SU-DHL-6 (cell line): ENCODE measurements at regions not wholly inside any gene's neighbourhood (a gene's known extent, or its start where the extent isn't known, plus 50 kb on each side); places are given as distances from the start of the nearest gene placed in this dataset.

Experiments
- H2AFZ ChIP-seq: fragments of 200-600 bp; sonication (generic); 2 replicates; pipeline ENCODE4 v1.6.1; 2014; ENCODE audit warnings: low read depth, mild to moderate bottlenecking, moderate library complexity, mixed read lengths, antibody characterized with exemption, low read length; ENCODE audit not compliant: severe bottlenecking
- H3F3A ChIP-seq: fragments of 200-600 bp; shearing (Covaris generic); 2 replicates; pipeline ENCODE4 v1.6.0; 2016; ENCODE audit warnings: antibody characterized with exemption, mild to moderate bottlenecking; ENCODE audit not compliant: insufficient read depth
- H3K27ac ChIP-seq: fragments of 200-600 bp; sonication (generic); 2 replicates; pipeline ENCODE4 v1.5.1; 2016; ENCODE audit warnings: low read depth, mild to moderate bottlenecking, low read length, moderate library complexity, mixed read lengths
- H3K27me3 ChIP-seq: fragments of 200-600 bp; sonication (generic), shearing (Covaris generic); 2 replicates; pipeline ENCODE4 v1.6.0; 2014; ENCODE audit warnings: mild to moderate bottlenecking, low read length
- H3K36me3 ChIP-seq: fragments of 200-600 bp; sonication (generic); 2 replicates; pipeline ENCODE4 v1.6.1; 2014; ENCODE audit warnings: mild to moderate bottlenecking, low read length, mixed read lengths
- H3K4me2 ChIP-seq: fragments of 300-600, 200-600 bp; shearing (Covaris generic), sonication (generic); 2 replicates; pipeline ENCODE4 v1.6.0; 2014; ENCODE audit warnings: low read length, low read depth, mild to moderate bottlenecking; ENCODE audit not compliant: poor library complexity, severe bottlenecking
- H3K4me3 ChIP-seq: fragments of 200-600 bp; sonication (generic); 2 replicates; pipeline ENCODE4 v1.5.1; 2014; ENCODE audit warnings: antibody characterized with exemption, low read length, mild to moderate bottlenecking, mixed read lengths; ENCODE audit not compliant: insufficient read depth, poor library complexity, severe bottlenecking
- H3K79me2 ChIP-seq: fragments of 200-600 bp; sonication (generic); 2 replicates; pipeline ENCODE4 v1.6.1; 2014; ENCODE audit warnings: mild to moderate bottlenecking, low read length, moderate library complexity; ENCODE audit not compliant: insufficient read depth
- H3K9ac ChIP-seq: fragments of 200-600 bp; sonication (generic); 2 replicates; pipeline ENCODE4 v1.7.0; 2014; ENCODE audit warnings: mild to moderate bottlenecking, low read length
- H3K9me2 ChIP-seq: fragments of 200-600 bp; sonication (generic); replicated peaks from 2 replicates; pipeline ENCODE4 v1.6.1; 2014; ENCODE audit warnings: low read length; ENCODE audit not compliant: insufficient read depth
- H3K9me3 ChIP-seq: fragments of 200-600 bp; sonication (generic); 2 replicates; pipeline ENCODE4 v1.6.1; 2014; ENCODE audit warnings: low read length, mixed read lengths; ENCODE audit not compliant: insufficient read depth
- H4K20me1 ChIP-seq: fragments of 200-600 bp; sonication (generic); 2 replicates; pipeline ENCODE4 v1.6.1; 2014; ENCODE audit warnings: low read depth, mild to moderate bottlenecking, antibody characterized with exemption, low read length, moderate library complexity, mixed read lengths
- EZH2phosphoT487 ChIP-seq: fragments of 200-600 bp; sonication (generic), shearing (Covaris generic); conservative IDR thresholded peaks from 2 replicates; pipeline ENCODE4 v1.6.1; 2018; ENCODE audit warnings: mild to moderate bottlenecking, antibody characterized with exemption, low read length, moderate library complexity, mixed read lengths
- TF ChIP-seq, protein P1 (sequence below): fragments of 200-600 bp; sonication (generic); IDR thresholded peaks from one replicate; pipeline ENCODE4 v1.5.1; 2017; ENCODE audit warnings: antibody characterized with exemption, mild to moderate bottlenecking, low read length, moderate library complexity; ENCODE audit not compliant: insufficient read depth, poor library complexity, severe bottlenecking

DNA sequence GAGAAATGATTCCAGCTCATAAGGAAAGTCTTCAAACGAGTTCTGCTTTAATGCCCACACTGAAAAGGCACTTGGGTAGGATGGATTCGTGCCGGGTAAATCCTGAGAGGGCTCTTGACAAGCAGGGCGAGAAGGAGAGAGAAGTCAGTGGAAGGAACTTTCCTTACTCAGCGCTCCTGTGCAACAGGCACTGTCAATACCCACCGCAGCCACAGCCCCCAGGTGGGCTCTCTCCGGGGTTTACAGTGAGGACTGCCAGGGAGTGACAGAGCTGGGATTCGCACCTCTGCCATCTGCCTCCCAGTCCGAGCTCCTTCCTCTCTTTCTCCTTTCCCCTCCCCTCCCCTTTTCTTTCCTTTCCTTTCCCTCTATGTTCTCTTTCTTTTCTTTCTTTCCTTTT lies 118.7 kb downstream of the BEGAIN start:
- no peaks in the 10 kb centered on the region for H3K79me2 ChIP-seq
- H2AFZ ChIP-seq: no peak overlapping the region
- H3K9me2 ChIP-seq: no peaks in the 10 kb centered on the region
- no peak overlapping the region for H3K4me3 ChIP-seq
- H3K4me2 ChIP-seq: no peak overlapping the region
- TF ChIP-seq, protein P1, sequence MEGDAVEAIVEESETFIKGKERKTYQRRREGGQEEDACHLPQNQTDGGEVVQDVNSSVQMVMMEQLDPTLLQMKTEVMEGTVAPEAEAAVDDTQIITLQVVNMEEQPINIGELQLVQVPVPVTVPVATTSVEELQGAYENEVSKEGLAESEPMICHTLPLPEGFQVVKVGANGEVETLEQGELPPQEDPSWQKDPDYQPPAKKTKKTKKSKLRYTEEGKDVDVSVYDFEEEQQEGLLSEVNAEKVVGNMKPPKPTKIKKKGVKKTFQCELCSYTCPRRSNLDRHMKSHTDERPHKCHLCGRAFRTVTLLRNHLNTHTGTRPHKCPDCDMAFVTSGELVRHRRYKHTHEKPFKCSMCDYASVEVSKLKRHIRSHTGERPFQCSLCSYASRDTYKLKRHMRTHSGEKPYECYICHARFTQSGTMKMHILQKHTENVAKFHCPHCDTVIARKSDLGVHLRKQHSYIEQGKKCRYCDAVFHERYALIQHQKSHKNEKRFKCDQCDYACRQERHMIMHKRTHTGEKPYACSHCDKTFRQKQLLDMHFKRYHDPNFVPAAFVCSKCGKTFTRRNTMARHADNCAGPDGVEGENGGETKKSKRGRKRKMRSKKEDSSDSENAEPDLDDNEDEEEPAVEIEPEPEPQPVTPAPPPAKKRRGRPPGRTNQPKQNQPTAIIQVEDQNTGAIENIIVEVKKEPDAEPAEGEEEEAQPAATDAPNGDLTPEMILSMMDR: no peak
- no peak for TF ChIP-seq EZH2phosphoT487
- H3K36me3 ChIP-seq: no peaks in the 10 kb centered on the region
- H3K27ac ChIP-seq: no peak overlapping the region
- H3K9me3 ChIP-seq: no peaks in the 10 kb centered on the region
- no peaks in the 10 kb centered on the region for H3F3A ChIP-seq
- no peak overlapping the region for H3K9ac ChIP-seq
- no peaks in the 10 kb centered on the region for H4K20me1 ChIP-seq
- H3K27me3 ChIP-seq: no peaks in the 10 kb centered on the region

DNA sequence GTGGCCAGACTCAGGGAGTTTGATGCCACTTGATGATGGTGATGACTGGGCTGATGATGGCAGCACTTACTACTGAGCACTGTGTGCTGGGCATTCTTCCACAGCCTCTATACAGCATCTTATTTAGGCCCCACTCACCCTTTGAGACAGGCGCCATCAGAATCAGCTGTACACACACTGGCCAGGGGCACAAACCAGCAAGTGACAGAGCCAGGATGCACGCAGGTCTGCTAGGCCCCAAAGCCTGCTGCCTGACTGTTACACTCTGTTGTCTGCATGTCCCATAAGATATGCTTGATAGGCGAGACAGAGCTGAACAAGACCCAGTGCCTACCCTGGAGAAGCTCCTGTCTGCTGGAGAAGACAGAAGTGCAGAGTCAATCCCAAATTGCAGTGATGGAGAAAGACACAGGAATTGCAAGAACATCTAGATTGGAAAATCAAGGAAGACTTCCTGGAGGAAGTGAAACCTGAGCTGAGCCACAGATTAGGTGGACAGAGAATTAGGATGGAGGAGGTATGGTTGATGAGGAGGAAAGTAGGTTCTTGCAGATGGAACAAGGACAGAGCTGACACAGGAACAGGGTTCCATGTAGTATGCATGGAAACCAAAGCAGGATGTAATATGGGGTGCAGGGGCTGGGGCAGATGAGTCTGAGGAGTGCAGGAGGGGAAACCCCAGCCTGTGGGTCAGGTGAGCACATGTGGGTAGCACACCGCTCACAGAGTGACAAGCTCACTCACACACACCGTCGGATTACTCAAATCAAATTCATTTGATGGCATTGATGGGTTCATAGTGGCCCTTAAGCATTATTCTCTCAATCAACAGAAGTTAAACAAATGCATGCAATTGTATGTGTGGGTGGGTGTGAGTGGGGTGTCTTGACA lies 117.3 kb downstream of the BEGAIN start:
- Histone ChIP-seq H3K27me3 (no peaks in the 10 kb centered on the region), H3K4me3 (no peak overlapping the region), H3K9me3 (no peaks in the 10 kb centered on the region), H3K79me2 (no peaks in the 10 kb centered on the region), H3K9ac (no peak overlapping the region), H3K27ac (no peak overlapping the region), H4K20me1 (no peaks in the 10 kb centered on the region), H3K36me3 (no peaks in the 10 kb centered on the region), H3K9me2 (no peaks in the 10 kb centered on the region), H3K4me2 (no peak overlapping the region), H3F3A (no peaks in the 10 kb centered on the region), H2AFZ (no peak overlapping the region)
- TF ChIP-seq, protein P1: no peak
- no peak for TF ChIP-seq EZH2phosphoT487

DNA sequence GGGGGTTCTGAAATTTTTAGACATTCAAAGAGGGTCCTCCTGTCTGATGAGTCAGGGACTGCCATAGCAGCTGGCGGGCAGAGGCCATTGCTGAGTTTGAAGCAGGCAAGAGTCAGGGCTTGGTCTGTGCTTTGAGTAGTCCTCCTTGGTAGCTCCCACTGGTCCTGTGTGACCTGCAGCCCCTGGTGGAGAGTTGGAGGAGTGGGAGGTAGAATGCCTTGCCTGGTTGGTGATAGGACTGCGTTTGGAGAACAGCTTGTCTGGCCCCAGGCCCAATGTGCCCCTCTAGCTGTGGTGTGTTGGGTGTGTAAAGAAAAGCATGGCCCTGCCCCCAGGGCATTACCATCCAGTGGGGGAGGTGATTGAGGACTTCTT lies 116.7 kb downstream of the BEGAIN start:
- Histone ChIP-seq H3K27me3 (no peaks in the 10 kb centered on the region), H3K36me3 (no peaks in the 10 kb centered on the region), H4K20me1 (no peaks in the 10 kb centered on the region), H3K9me2 (no peaks in the 10 kb centered on the region), H3K4me3 (no peak overlapping the region), H2AFZ (no peak overlapping the region), H3K79me2 (no peaks in the 10 kb centered on the region), H3K9ac (no peak overlapping the region), H3K27ac (no peak overlapping the region), H3K4me2 (no peak overlapping the region), H3K9me3 (no peaks in the 10 kb centered on the region), H3F3A (no peaks in the 10 kb centered on the region)
- TF ChIP-seq EZH2phosphoT487: no peak
- TF ChIP-seq, protein P1: no peak
